H1 (cell line): ENCODE measurements at regions not wholly inside any gene's neighbourhood (a gene's known extent, or its start where the extent isn't known, plus 50 kb on each side); places are given as distances from the start of the nearest gene placed in this dataset.

ENCODE experiments used
- CTCF ChIA-PET: fragments of 300-600 bp; sonication (Branson Sonifier 250); formaldehyde crosslinking; loops from one replicate; lab custom pipeline; 2021; ENCODE audit not compliant: partially characterized antibody; lab: Charles Lee
- POLR2A ChIA-PET: fragments of 300-600 bp; sonication (Branson Sonifier 250); formaldehyde crosslinking; loops from one replicate; lab custom pipeline; 2021; ENCODE audit warnings: inconsistent platforms; ENCODE audit not compliant: partially characterized antibody; lab: Charles Lee
- DNase-seq, 2 experiments: peaks; one replicate each; pipeline versions ENCODE4 v3.0.0 to v3.0.0-alpha.2; 2010 to 2022; ENCODE audit warnings: low spot score in 2 of 2, low read depth in 1 of 2, mixed read lengths in 1 of 2
- FAIRE-seq: peaks from 2 replicates; lab custom pipeline; 2011; peaks lifted over from hg19 to GRCh38; lab: Jason Lieb, UNC
- H2AFZ ChIP-seq: 2 replicates; pipeline ENCODE4 v1.8.1; 2012; ENCODE audit warnings: low read length, inconsistent platforms
- H2AK5ac ChIP-seq: 2 replicates; pipeline ENCODE4 v1.6.1; 2013; ENCODE audit warnings: low read depth, low read length
- H2BK120ac ChIP-seq: replicated peaks from 2 replicates; pipeline ENCODE3; 2013; ENCODE audit warnings: low read depth, low read length, inconsistent platforms
- H2BK12ac ChIP-seq: 2 replicates; pipeline ENCODE4 v1.6.1; 2013; ENCODE audit warnings: low read depth, low read length
- H2BK15ac ChIP-seq: 2 replicates; pipeline ENCODE4 v1.6.1; 2013; ENCODE audit warnings: low read length
- H2BK20ac ChIP-seq: 2 replicates; pipeline ENCODE4 v1.6.1; 2013; ENCODE audit warnings: low read length
- H2BK5ac ChIP-seq: 2 replicates; pipeline ENCODE4 v1.6.1; 2013; ENCODE audit warnings: low read depth, low read length
- H3K14ac ChIP-seq: 2 replicates; pipeline ENCODE4 v1.6.1; 2013; ENCODE audit warnings: inconsistent platforms; ENCODE audit not compliant: insufficient read length
- H3K18ac ChIP-seq: 2 replicates; pipeline ENCODE4 v1.6.1; 2013; ENCODE audit warnings: low read length; ENCODE audit errors: extremely low read depth
- H3K23ac ChIP-seq: 2 replicates; pipeline ENCODE4 v1.6.1; 2013; ENCODE audit warnings: inconsistent platforms; ENCODE audit not compliant: insufficient read length
- H3K23me2 ChIP-seq: 2 replicates; pipeline ENCODE4 v1.6.1; 2013; ENCODE audit warnings: low read depth, low read length
- H3K27ac ChIP-seq: 2 replicates; pipeline ENCODE4 v1.6.1; 2011; ENCODE audit warnings: low read depth, low read length, inconsistent platforms
- H3K27me3 ChIP-seq, 4 experiments: replicated peaks in 1 of 4; 1 replicate in 1 of 4; 2 replicates in 3 of 4; pipeline versions ENCODE4 v1.6.1 to v1.8.1; 2011 to 2013; ENCODE audit warnings: low read length in 3 of 4, mild to moderate bottlenecking in 3 of 4, inconsistent platforms in 2 of 4, mixed read lengths in 2 of 4, moderate library complexity in 1 of 4; ENCODE audit not compliant: control insufficient read depth in 3 of 4, insufficient read depth in 3 of 4; ENCODE audit errors: extremely low read depth in 1 of 4
- H3K36me3 ChIP-seq, 4 experiments: 2 replicates each; pipeline versions ENCODE4 v1.6.1 to v1.8.1; 2011 to 2013; ENCODE audit warnings: mild to moderate bottlenecking in 4 of 4, low read length in 3 of 4, moderate library complexity in 2 of 4, control low read depth in 1 of 4, inconsistent platforms in 1 of 4; ENCODE audit not compliant: insufficient read depth in 4 of 4, control insufficient read depth in 2 of 4
- H3K4ac ChIP-seq: replicated peaks from 2 replicates; pipeline ENCODE3; 2013; ENCODE audit warnings: low read length, low read depth, mixed read lengths, inconsistent platforms; ENCODE audit not compliant: insufficient read length
- H3K4me1 ChIP-seq, 4 experiments: replicated peaks in 1 of 4; 1 replicate in 1 of 4; 2 replicates in 3 of 4; pipeline versions ENCODE4 v1.6.1 to v1.8.1; 2011 to 2013; ENCODE audit warnings: low read length in 3 of 4, inconsistent platforms in 2 of 4, mixed read lengths in 1 of 4; ENCODE audit not compliant: insufficient read depth in 4 of 4, control insufficient read depth in 3 of 4
- H3K4me2 ChIP-seq, 2 experiments: 2 replicates each; pipeline versions ENCODE4 v1.6.1 to v1.8.1; 2011 to 2013; ENCODE audit warnings: low read depth in 2 of 2, low read length in 2 of 2, control low read depth in 1 of 2, inconsistent platforms in 1 of 2, mild to moderate bottlenecking in 1 of 2; ENCODE audit not compliant: insufficient read depth in 1 of 2
- H3K4me3 ChIP-seq, 4 experiments: fragments of 200-600, 300-600 bp in 1 of 4; sonication (generic), shearing (Covaris generic), sonication (Bioruptor Twin) in 1 of 4; 2 replicates each; pipeline versions ENCODE4 v1.5.1 to v1.8.1; 2011 to 2016; ENCODE audit warnings: low read length in 4 of 4, low read depth in 3 of 4, control low read depth in 2 of 4, inconsistent platforms in 2 of 4, mild to moderate bottlenecking in 2 of 4, mixed read lengths in 1 of 4, moderate library complexity in 1 of 4; ENCODE audit not compliant: insufficient read depth in 2 of 4; ENCODE audit errors: extremely low read depth in 1 of 4
- H3K56ac ChIP-seq: replicated peaks from 2 replicates; pipeline ENCODE3; 2013; ENCODE audit warnings: low read depth, mild to moderate bottlenecking, mixed read lengths, low read length, inconsistent platforms; ENCODE audit not compliant: insufficient read length
- H3K79me1 ChIP-seq: 2 replicates; pipeline ENCODE4 v1.6.1; 2013; ENCODE audit warnings: low read depth, low read length, control low read depth
- H3K79me2 ChIP-seq, 2 experiments: 2 replicates each; pipeline versions ENCODE4 v1.6.1 to v1.8.1; 2012 to 2013; ENCODE audit warnings: low read length in 2 of 2, mild to moderate bottlenecking in 2 of 2, inconsistent platforms in 1 of 2; ENCODE audit not compliant: insufficient read depth in 2 of 2, control insufficient read depth in 1 of 2
- H3K9ac ChIP-seq, 4 experiments: replicated peaks in 1 of 4; 1 replicate in 1 of 4; 2 replicates in 3 of 4; pipeline versions ENCODE4 v1.6.1 to v1.8.1; 2011 to 2013; ENCODE audit warnings: low read depth in 3 of 4, low read length in 3 of 4, control low read depth in 2 of 4, mild to moderate bottlenecking in 2 of 4, moderate library complexity in 2 of 4, inconsistent platforms in 1 of 4; ENCODE audit errors: extremely low read depth in 1 of 4
- H3K9me3 ChIP-seq, 2 experiments: 2 replicates each; pipeline versions ENCODE4 v1.6.1 to v1.8.1; 2012 to 2013; ENCODE audit warnings: mild to moderate bottlenecking in 2 of 2, moderate library complexity in 2 of 2, control low read depth in 1 of 2, inconsistent platforms in 1 of 2, low read depth in 1 of 2, low read length in 1 of 2, mixed read lengths in 1 of 2; ENCODE audit not compliant: insufficient read depth in 2 of 2
- H4K20me1 ChIP-seq, 2 experiments: replicated peaks in 1 of 2; 2 replicates each; pipeline versions ENCODE3 to v1.8.1; 2011 to 2013; ENCODE audit warnings: inconsistent platforms in 2 of 2, low read length in 2 of 2, mild to moderate bottlenecking in 1 of 2; ENCODE audit not compliant: insufficient read depth in 2 of 2, control insufficient read depth in 1 of 2
- H4K5ac ChIP-seq: 2 replicates; pipeline ENCODE4 v1.6.1; 2013; ENCODE audit warnings: low read length, low read depth, mixed read lengths, inconsistent platforms; ENCODE audit not compliant: insufficient read length
- H4K8ac ChIP-seq: 2 replicates; pipeline ENCODE4 v1.8.0; 2013; ENCODE audit warnings: mild to moderate bottlenecking, moderate library complexity, low read length, inconsistent platforms; ENCODE audit not compliant: insufficient read depth; ENCODE audit errors: extremely low read depth
- H4K91ac ChIP-seq: replicated peaks from 2 replicates; pipeline ENCODE3; 2013; ENCODE audit warnings: low read length, mixed read lengths, inconsistent platforms; ENCODE audit not compliant: insufficient read length
- EGR1 ChIP-seq: IDR thresholded peaks from 2 replicates; pipeline ENCODE4 v1.6.1; 2011; ENCODE audit warnings: low read depth, low read length, borderline replicate concordance
- EP300 ChIP-seq, 2 experiments: IDR thresholded peaks; 1 replicate in 1 of 2; 2 replicates in 1 of 2; pipeline ENCODE4 v1.6.1; 2011 to 2012; ENCODE audit warnings: low read depth in 2 of 2, low read length in 2 of 2, mild to moderate bottlenecking in 2 of 2, borderline replicate concordance in 1 of 2, inconsistent platforms in 1 of 2, moderate library complexity in 1 of 2
- HDAC2 ChIP-seq, 2 experiments: fragments of 300-600 bp in 1 of 2; sonication (generic) in 1 of 2; IDR thresholded peaks; 2 replicates each; pipeline ENCODE4 v1.6.1; 2011 to 2012; ENCODE audit warnings: low read depth in 2 of 2, low read length in 2 of 2, mild to moderate bottlenecking in 2 of 2, moderate library complexity in 2 of 2, borderline replicate concordance in 1 of 2, inconsistent platforms in 1 of 2
- KDM1A ChIP-seq: fragments of 200-600, 300-600 bp; sonication (generic); IDR thresholded peaks from 2 replicates; pipeline ENCODE4 v1.7.1; 2016; ENCODE audit warnings: mild to moderate bottlenecking, low read length, borderline replicate concordance
- POU5F1 ChIP-seq: IDR thresholded peaks from 2 replicates; pipeline ENCODE4 v1.6.1; 2011; ENCODE audit warnings: low read depth, mild to moderate bottlenecking, low read length, moderate library complexity
- RBBP5 ChIP-seq: IDR thresholded peaks from 2 replicates; pipeline ENCODE4 v1.7.1; 2012; ENCODE audit warnings: low read depth, mild to moderate bottlenecking, inconsistent platforms, low read length, moderate library complexity, borderline replicate concordance
- RNF2 ChIP-seq: fragments of 200-900, 300-1000 bp; sonication (generic); IDR thresholded peaks from 2 replicates; pipeline ENCODE4 v1.7.1; 2016; ENCODE audit warnings: borderline replicate concordance, low read depth, mild to moderate bottlenecking, antibody characterized with exemption, low read length; ENCODE audit not compliant: poor library complexity, severe bottlenecking; ENCODE audit errors: missing control alignments
- SIRT6 ChIP-seq: IDR thresholded peaks from one replicate; pipeline ENCODE4 v1.7.1; 2012; ENCODE audit warnings: low read length, inconsistent platforms
- TAF7 ChIP-seq: optimal IDR thresholded peaks from 2 replicates; pipeline ENCODE3; 2011; ENCODE audit warnings: low read depth, mild to moderate bottlenecking, inconsistent platforms, low read length, moderate library complexity, borderline replicate concordance
- WGBS, 2 experiments: shearing (Covaris generic) in 1 of 2; methylation state at CpG; one replicate each; pipeline versions ENCODE4 v1.1.6 to v1.1.7; 2013 to 2015; ENCODE audit warnings: low lambda C conversion rate in 2 of 2, mixed read lengths in 2 of 2, inconsistent platforms in 1 of 2, low coverage in 1 of 2, missing lambda C conversion rate in 1 of 2; ENCODE audit not compliant: insufficient replicate concordance in 2 of 2, insufficient coverage in 1 of 2, insufficient read length in 1 of 2; ENCODE audit errors: extremely low coverage in 1 of 2, missing lambda C conversion rate in 1 of 2; 5-methylcytosine and 5-hydroxymethylcytosine counted together

GRCh38 chr14:71661441-71661840, 270.8 kb upstream of the RGS6 start:
- no peak for DNase-seq
- CTCF ChIA-PET, result interaction anchor here (1.1 to 1.3 kb wide), 4 partner anchors 13 to 258 kb away, joined by 3 read pairs; no protein-coding TSS in a partner anchor
- no peak overlapping the region for H3K4me3 ChIP-seq
- no peak overlapping the region for H2AFZ ChIP-seq
- H2BK5ac ChIP-seq, result no peak overlapping the region
- H2BK15ac ChIP-seq, result no peak overlapping the region
- no peak overlapping the region for H3K4ac ChIP-seq
- H4K8ac ChIP-seq, result no peak overlapping the region
- no peak overlapping the region for H3K4me2 ChIP-seq
- H3K14ac ChIP-seq, result no peak overlapping the region
- no peak overlapping the region for H2BK12ac ChIP-seq
- POLR2A ChIA-PET, result no interaction called here
- no peak for TF ChIP-seq EP300 (IDR thresholded peaks at IDR 0.05; ENCODE audit: borderline replicate concordance in 1 of 2, low read depth in 2 of 2, low read length in 2 of 2)
- no peak for TF ChIP-seq TAF7
- no peak for TF ChIP-seq SIRT6
- TF ChIP-seq KDM1A, result no peak
- TF ChIP-seq RNF2, result no peak
- no peak for TF ChIP-seq HDAC2 (IDR thresholded peaks at IDR 0.05; ENCODE audit: borderline replicate concordance in 1 of 2, low read depth in 2 of 2, low read length in 2 of 2)
- no peak for TF ChIP-seq POU5F1
- no peak for TF ChIP-seq EGR1
- no peak for TF ChIP-seq RBBP5
- TF ChIP-seq, all 59 proteins: peak for 0
- Histone ChIP-seq H4K20me1 (no peaks in the 10 kb centered on the region), H4K5ac (no peak overlapping the region), H3K27me3 (no peaks in the 10 kb centered on the region), H3K9me3 (no peaks in the 10 kb centered on the region), H3K79me1 (no peaks in the 10 kb centered on the region), H3K79me2 (no peaks in the 10 kb centered on the region), H4K91ac (no peak overlapping the region), H2BK20ac (no peak overlapping the region), H3K23ac (no peak overlapping the region), H3K27ac (no peak overlapping the region), H3K4me1 (peaks cover 0 to 11% (median 6%) of the 10 kb centered on the region in 4 experiments; a peak in 4 of 7 replicates), H3K36me3 (peaks cover 0 to 6% (median 1%) of the 10 kb centered on the region in 4 experiments; a peak in 1 of 8 replicates), H3K56ac (no peak overlapping the region), H2BK120ac (no peak overlapping the region), H3K9ac (no peak overlapping the region), H3K23me2 (no peaks in the 10 kb centered on the region), H2AK5ac (no peak overlapping the region), H3K18ac (no peak overlapping the region)
- no peak for FAIRE-seq
- WGBS, 2 experiments, result 86 to 100% methylated on average over 1 to 5 of the region's 5 CpGs
